Right forelimb (tissue), 1 donor: ENCODE measurements at regions not wholly inside any gene's neighbourhood (a gene's known extent, or its start where the extent isn't known, plus 50 kb on each side); places are given as distances from the start of the nearest gene placed in this dataset.
"Not testable (repeated sequence)": the region's sequence is repeated elsewhere in the genome, so short reads cannot be mapped to it uniquely, and the experiment has no call there.

Experiments
- DNase-seq: peaks from one replicate; pipeline ENCODE4 v3.0.0-alpha.2; 2018

- no peak for DNase-seq
These were observed 115.0 kb downstream of the UBE2U start for GRCh38 chr1:64318428-64318827.

DNA sequence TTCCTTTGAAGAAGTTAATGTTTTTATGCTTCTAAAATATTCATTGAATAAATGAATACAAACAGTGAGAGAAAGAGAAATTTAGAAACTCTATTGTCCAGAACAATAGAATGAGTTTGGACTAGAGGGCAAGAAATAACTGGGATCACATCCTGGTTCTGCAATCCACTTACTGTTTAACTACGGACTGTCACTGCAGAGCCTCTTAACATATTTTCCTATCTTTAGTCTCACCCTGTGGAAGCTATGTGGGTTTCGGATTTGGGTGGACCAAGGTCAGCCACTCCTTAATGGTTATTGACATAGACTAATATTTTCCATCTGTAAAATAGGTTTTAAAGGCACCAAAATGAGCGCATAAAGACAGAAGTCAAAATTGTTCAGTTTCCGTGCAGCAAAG, 116.6 kb downstream of the UBE2U start:
- no peak for DNase-seq

- no peak for DNase-seq
These were observed 117.0 kb downstream of the UBE2U start for GRCh38 chr1:64320470-64320869.

- DNase-seq = no peak
These were observed 117.6 kb downstream of the UBE2U start for GRCh38 chr1:64320922-64321614.

DNA sequence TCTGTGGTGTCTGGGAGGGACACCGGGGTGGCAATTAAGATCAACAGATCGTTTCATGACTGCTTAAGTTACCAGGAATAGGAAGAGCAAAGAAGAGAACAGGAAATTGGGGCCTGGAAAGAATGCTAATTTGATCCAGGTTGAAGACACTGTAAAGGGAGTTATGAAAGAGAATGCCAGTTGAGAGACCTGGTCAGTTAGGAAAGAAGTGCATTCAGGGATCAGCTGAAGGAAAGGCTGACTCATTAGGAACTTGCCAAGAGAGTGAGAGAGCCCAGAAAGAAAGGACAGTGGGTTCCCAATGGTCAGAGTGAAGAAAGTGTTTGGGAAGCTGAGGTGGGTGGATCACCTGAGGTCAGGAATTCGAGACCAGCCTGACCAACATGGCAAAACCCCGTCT, 119.6 kb downstream of the UBE2U start:
- no peak for DNase-seq

GRCh38 chr1:64323882-64324281, 120.5 kb downstream of the UBE2U start:
- no peak for DNase-seq

- no peak for DNase-seq
These were observed 122.4 kb downstream of the UBE2U start for GRCh38 chr1:64325856-64326255.

GRCh38 chr1:64327119-64327518, 123.7 kb downstream of the UBE2U start:
- no peak for DNase-seq

DNA sequence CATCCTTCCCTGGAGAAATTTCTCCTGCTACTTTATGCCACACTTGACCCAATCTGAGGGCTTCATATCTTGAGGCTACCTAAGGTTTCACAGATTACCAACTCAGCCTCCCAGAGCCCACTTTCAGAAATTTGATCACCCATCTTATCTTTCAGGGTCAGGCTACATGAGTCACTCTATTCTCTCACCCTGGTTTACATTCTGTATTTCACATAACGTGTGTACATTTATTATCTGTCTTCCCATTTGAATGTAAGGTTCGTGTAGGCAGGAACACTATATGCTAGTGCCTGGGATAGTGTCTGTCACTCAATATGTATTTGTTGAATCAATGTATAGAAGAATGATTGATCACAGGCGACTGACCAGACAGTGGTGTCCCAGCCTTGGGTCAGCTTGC, 124.8 kb downstream of the UBE2U start:
- DNase-seq = no peak

- no peak for DNase-seq
These were observed 127.4 kb downstream of the UBE2U start for GRCh38 chr1:64330839-64331238.

DNA sequence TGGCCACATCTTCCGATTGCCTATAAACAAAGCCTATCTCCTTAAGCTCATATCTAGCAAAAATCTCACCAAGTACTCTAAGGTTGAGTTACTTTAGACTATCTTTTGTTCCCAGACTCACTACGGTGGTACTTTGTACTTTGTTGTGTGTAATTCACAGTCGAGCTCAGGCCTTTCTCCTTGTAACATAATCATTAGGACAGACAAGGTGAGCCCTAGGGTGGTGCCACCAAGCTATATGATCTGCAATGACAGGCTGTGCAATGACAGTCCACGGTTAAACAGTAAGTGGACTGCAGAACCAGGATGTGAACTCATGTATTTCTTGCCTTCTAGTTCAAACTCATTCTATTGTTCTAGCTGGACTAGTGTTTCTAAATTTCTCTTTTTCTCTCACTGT, 132.2 kb downstream of the UBE2U start:
- no peak for DNase-seq

- no peak for DNase-seq
These were observed 132.5 kb upstream of the CACHD1 start for GRCh38 chr1:64337475-64337874.

DNA sequence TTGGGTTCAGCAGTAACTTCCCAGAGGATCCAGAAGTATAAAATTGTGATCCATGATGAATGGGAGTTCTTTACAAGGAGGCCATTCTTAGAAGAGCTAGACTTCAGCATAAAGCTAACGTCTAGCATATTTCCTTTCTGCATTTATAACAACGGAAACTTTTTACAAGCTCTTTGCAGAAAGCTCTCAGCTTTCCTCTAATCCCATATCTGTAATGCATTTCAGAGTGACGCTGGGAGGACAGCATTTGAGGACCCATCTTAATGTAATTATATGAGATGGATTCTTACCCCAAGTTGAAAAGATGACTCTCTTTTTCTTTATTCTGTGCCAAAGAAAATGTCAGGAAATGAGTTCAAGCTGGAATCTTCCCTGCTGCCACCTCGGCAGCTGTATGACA, 132.0 kb upstream of the CACHD1 start:
- DNase-seq = no peak

DNA sequence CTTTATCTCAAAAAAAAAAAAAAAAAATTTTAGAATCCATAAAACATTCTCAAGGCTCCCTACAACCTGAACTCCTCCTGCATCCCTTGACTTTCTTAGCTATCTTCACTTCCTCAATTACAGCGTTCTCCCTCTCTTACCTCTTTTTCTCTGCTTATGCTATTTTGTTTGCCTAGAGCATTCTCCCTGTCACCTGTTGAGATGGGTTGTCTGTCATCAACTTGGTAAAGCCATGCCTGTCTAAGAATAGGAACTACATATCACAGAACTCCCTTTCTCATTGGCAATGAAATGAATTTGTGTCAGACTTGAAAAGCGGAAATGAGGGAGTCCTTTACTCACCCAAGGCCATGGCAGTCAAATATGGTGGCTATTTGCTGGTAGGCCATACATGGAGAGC, 129.6 kb upstream of the CACHD1 start:
- DNase-seq = no peak

- no peak for DNase-seq
These were observed 126.7 kb upstream of the CACHD1 start for GRCh38 chr1:64343105-64343822.

DNA sequence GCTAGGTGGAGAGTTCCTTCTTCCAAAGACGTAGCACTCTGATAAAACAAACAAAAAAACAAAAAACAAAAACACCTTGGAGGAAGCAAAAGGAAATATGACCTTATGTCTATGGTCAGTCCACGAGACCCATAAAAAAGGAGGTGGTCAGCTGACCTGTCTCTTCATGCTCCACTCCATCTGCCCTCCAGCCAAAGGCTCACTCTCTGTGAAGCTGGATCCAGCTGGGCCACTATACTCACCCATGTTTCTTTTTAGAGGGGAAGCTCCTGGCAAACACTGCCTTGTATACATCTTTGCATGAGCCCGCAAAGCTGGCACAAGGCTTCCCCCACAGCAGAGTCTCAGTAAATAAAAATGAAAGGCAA, 126.1 kb upstream of the CACHD1 start:
- DNase-seq = no peak

DNA sequence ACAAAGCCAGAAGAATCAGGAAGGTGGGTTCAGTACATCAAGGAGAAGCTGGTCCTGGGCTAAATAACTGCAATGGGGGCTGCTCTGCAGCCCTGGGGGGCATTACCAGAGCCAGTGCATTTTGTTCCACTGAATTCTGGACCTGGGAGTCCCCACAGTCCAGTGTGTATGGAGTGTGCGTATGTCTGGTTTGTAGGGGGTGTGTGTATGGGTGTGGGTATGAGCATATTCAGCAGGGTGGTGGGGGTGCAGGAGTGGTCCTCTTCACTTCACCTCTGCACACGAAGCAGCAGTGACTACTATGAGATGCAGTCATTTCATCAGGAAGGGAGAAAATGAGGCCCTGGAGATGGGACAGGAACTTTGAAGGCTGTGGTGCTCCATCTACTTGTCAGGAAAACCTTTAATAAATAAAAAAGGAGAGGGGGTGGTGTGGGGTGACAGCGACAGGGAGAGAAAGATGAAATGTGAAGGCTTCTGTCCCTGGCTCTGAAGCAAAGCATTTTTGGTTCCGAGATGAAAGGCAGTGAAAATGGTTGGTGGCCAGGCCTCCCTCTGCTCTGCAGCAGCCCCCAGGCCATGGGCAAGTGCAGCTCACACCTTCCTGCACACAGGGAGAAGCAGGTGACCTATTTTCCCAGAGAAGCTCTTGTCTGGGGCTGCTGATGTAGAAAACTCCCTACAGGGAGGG, 121.5 kb upstream of the CACHD1 start:
- no peak for DNase-seq

DNA sequence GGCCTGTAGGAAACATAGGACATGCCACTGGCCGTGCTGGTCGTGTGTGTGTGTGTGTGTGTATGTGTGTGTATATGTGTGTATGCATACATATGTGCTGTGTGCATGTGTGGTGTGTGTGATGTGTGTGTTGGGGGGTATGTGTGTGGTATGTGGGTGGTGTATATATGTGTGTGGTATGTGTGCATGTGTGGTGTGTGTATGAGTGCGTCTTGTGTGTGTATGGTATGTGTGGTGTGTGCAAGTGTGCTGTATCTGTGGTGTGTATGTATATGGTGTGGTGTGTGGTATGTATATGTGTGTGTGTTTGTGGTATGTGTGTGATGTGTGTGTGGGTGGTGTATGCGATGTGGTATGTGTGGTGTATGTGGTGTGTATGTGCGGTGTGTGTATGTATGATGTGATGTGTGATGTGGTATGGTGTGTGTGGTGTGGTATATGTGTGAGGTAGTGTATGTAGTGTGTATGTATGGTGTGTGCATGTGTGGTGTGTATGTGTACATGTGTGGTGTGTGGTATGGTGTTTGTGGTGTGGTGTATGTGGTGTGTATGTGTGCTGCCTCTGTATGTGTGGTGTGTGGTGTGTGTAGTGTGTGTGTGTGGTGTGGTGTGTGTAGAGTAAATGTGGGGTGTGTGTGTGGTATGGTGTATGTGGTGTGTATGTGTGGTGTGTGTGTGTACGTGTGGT, 120.8 kb upstream of the CACHD1 start:
- no peak for DNase-seq

GRCh38 chr1:64355534-64355933, 114.4 kb upstream of the CACHD1 start:
- DNase-seq = not testable (repeated sequence)

DNA sequence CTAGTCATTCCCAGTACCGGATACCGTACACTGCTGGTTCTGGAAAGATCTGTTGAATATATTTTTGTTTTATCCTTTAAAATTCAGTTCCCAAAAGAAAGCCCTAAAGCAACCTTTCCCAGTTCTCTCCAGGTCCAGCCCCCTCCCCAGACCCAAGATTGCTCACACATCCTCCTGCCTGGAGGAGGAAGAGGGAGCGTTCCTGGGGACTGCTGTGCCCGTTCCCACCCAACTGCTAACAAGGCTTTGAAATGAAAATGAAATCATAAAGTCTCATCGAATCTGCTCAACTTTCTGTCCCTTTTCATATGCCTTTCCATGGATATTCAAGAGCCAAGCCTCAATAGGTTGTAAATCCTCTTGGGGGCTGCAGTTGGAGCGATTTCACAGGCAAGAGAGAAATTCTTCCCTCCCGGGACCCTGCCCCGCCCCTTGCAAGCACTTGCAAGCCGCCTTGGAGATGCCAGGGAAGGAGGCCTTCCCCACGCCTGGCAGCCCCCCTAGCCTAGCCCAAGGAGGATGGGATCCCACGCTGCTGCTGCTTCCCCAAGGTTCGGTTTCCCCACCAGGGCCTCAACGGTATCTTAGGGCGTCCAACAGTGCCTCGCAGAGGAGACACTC, 113.2 kb upstream of the CACHD1 start:
- no peak for DNase-seq

DNA sequence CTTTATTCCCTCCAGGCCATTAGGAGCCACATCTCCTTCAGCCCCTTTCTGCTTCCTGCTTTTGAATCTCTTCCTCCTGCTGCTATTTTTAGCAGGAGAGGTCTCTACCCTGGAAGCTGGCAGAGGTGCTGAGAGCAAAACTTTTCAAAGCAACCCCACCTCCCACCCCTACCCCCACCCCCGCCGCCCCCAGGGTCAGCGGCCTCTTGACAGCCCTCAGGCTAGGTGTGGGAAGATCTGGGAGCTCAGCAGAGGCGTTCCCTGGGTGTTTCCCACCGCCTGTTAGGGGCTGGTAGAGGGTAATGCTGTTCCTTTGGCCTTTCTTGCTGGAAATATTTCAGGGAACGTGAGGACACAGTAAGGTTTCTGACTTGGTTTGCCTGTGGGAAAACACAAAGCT, 112.5 kb upstream of the CACHD1 start:
- no peak for DNase-seq

- no peak for DNase-seq
These were observed 111.2 kb upstream of the CACHD1 start for GRCh38 chr1:64358692-64359091.

GRCh38 chr1:64361974-64362373, 108.0 kb upstream of the CACHD1 start:
- no peak for DNase-seq
